ENCODE measurements at regions not wholly inside any gene's neighbourhood (a gene's known extent, or its start where the extent isn't known, plus 50 kb on each side); places are given as distances from the start of the nearest gene placed in this dataset.

- H3K27ac ChIP-seq: no peak overlapping the region
- intact Hi-C loops (cut with DNase I; ENCODE audit: low total_unique reads): no loop called here
- H3K27me3 ChIP-seq (replicated peaks in 1 of 7): no peaks in the 10 kb centered on the region
- DNase-seq: no peak
- no peaks in the 10 kb centered on the region for H3K36me3 ChIP-seq
- TF ChIP-seq POLR2AphosphoS5 (IDR thresholded peaks at IDR 0.05): no peak
- TF ChIP-seq CTCF (IDR thresholded peaks at IDR 0.05 in 8 of 11, conservative IDR thresholded peaks at IDR 0.05 in 3 of 11): no peak
- TF ChIP-seq POLR2A (IDR thresholded peaks at IDR 0.05): no peak
- 59 to 89% (median 81%) methylated on average over 2 of the region's 2 CpGs for WGBS, 5 donors
- peaks cover 0 to 17% (median 4%) of the 10 kb centered on the region in 8 donors for H3K9me3 ChIP-seq
- H3K4me1 ChIP-seq: no peaks in the 10 kb centered on the region
- H3K4me3 ChIP-seq: no peak overlapping the region
Observed at GRCh38 chr5:159673538-159673937, 242.7 kb upstream of the ADRA1B start.

- H3K27me3 ChIP-seq (replicated peaks in 1 of 7): no peaks in the 10 kb centered on the region
- intact Hi-C loops (cut with DNase I; ENCODE audit: low total_unique reads): no loop called here
- H3K4me1 ChIP-seq: no peaks in the 10 kb centered on the region
- H3K36me3 ChIP-seq: no peaks in the 10 kb centered on the region
- H3K9me3 ChIP-seq: peaks cover 0 to 44% (median 26%) of the 10 kb centered on the region in 8 donors
- no peak overlapping the region for H3K4me3 ChIP-seq
- TF ChIP-seq POLR2AphosphoS5 (IDR thresholded peaks at IDR 0.05): no peak
- TF ChIP-seq CTCF (IDR thresholded peaks at IDR 0.05 in 8 of 11, conservative IDR thresholded peaks at IDR 0.05 in 3 of 11): no peak
- no peak for TF ChIP-seq POLR2A (IDR thresholded peaks at IDR 0.05)
- H3K27ac ChIP-seq: no peak overlapping the region
- DNase-seq: no peak
- 0 to 91% (median 35%) methylated on average over 1 of the region's 1 CpG for WGBS, 5 donors
Observed at GRCh38 chr5:159678657-159679392, 237.5 kb upstream of the ADRA1B start.

- H3K4me3 ChIP-seq: no peak overlapping the region
- 31 to 98% (median 67%) methylated on average over 3 of the region's 3 CpGs for WGBS, 5 donors
- peaks cover 0 to 44% (median 26%) of the 10 kb centered on the region in 8 donors for H3K9me3 ChIP-seq
- TF ChIP-seq POLR2A (IDR thresholded peaks at IDR 0.05) (no peak), CTCF (IDR thresholded peaks at IDR 0.05 in 8 of 11, conservative IDR thresholded peaks at IDR 0.05 in 3 of 11) (no peak), POLR2AphosphoS5 (IDR thresholded peaks at IDR 0.05) (no peak)
- no peak overlapping the region for H3K27ac ChIP-seq
- intact Hi-C loops (cut with DNase I; ENCODE audit: low total_unique reads): no loop called here
- no peaks in the 10 kb centered on the region for H3K4me1 ChIP-seq
- no peaks in the 10 kb centered on the region for H3K36me3 ChIP-seq
- DNase-seq: no peak
- no peaks in the 10 kb centered on the region for H3K27me3 ChIP-seq (replicated peaks in 1 of 7)
Observed at GRCh38 chr5:159680095-159680494, 236.2 kb upstream of the ADRA1B start.

- peaks cover 0 to 44% (median 26%) of the 10 kb centered on the region in 8 donors for H3K9me3 ChIP-seq
- H3K27me3 ChIP-seq (replicated peaks in 1 of 7): no peaks in the 10 kb centered on the region
- no peak overlapping the region for H3K4me3 ChIP-seq
- TF ChIP-seq POLR2A (IDR thresholded peaks at IDR 0.05) (no peak), CTCF (IDR thresholded peaks at IDR 0.05 in 8 of 11, conservative IDR thresholded peaks at IDR 0.05 in 3 of 11) (no peak), POLR2AphosphoS5 (IDR thresholded peaks at IDR 0.05) (no peak)
- no peak for DNase-seq
- H3K36me3 ChIP-seq: no peaks in the 10 kb centered on the region
- intact Hi-C loops (cut with DNase I; ENCODE audit: low total_unique reads): no loop called here
- H3K4me1 ChIP-seq: no peaks in the 10 kb centered on the region
- H3K27ac ChIP-seq: peak overlapping the region in 1 of 8 donors; percentile 26
Observed at GRCh38 chr5:159681661-159682060, 234.6 kb upstream of the ADRA1B start.
